ENCODE measurements at regions not wholly inside any gene's neighbourhood (a gene's known extent, or its start where the extent isn't known, plus 50 kb on each side); places are given as distances from the start of the nearest gene placed in this dataset.

DNA sequence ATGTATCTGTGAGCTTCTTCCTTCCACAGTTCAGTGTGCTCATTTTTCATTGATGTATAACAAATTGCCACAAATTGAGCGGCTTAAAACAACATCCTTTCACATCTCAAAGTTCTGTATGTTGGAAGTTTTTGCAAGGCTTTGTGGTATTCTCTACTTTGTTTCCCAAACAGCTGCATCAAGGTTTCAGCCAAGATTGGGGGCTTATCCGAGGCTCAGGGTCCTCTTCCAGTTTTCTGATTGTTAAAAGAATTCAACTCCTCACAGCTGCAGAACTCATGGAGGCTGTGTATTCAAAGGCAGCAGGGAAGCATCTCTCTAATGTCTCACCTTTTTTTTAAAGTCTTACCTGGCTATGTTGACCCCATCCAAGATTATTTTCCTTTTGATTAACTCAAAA lies 1369.8 kb downstream of the PCDH9 start:
- TF ChIP-seq, protein P1, sequence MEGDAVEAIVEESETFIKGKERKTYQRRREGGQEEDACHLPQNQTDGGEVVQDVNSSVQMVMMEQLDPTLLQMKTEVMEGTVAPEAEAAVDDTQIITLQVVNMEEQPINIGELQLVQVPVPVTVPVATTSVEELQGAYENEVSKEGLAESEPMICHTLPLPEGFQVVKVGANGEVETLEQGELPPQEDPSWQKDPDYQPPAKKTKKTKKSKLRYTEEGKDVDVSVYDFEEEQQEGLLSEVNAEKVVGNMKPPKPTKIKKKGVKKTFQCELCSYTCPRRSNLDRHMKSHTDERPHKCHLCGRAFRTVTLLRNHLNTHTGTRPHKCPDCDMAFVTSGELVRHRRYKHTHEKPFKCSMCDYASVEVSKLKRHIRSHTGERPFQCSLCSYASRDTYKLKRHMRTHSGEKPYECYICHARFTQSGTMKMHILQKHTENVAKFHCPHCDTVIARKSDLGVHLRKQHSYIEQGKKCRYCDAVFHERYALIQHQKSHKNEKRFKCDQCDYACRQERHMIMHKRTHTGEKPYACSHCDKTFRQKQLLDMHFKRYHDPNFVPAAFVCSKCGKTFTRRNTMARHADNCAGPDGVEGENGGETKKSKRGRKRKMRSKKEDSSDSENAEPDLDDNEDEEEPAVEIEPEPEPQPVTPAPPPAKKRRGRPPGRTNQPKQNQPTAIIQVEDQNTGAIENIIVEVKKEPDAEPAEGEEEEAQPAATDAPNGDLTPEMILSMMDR (IDR thresholded peaks at IDR 0.05) = no peak
- TF ChIP-seq POLR2A (IDR thresholded peaks at IDR 0.05) = no peak

Data from ovary (tissue), 3 donors.